ENCODE measurements at regions not wholly inside any gene's neighbourhood (a gene's known extent, or its start where the extent isn't known, plus 50 kb on each side); places are given as distances from the start of the nearest gene placed in this dataset.

GRCh38 chr18:27585602-27586173 lies 400.6 kb upstream of the CHST9 start:
- 64 to 67% (median 65%) methylated on average over 10 of the region's 10 CpGs for WGBS, 5 donors
- intact Hi-C loops (cut with DNase I; ENCODE audit: low total_unique reads), result no loop called here

GRCh38 chr18:27583466-27583865 lies 398.4 kb upstream of the CHST9 start:
- no peak overlapping the region for H3K4me3 ChIP-seq
- intact Hi-C loops (cut with DNase I; ENCODE audit: low total_unique reads), result no loop called here
- no peaks in the 10 kb centered on the region for H3K36me3 ChIP-seq
- 62 to 89% (median 84%) methylated on average over 1 of the region's 1 CpG for WGBS, 5 donors
- H3K27ac ChIP-seq, result no peak overlapping the region
- TF ChIP-seq POLR2AphosphoS5 (IDR thresholded peaks at IDR 0.05) (no peak), CTCF (IDR thresholded peaks at IDR 0.05 in 8 of 11, conservative IDR thresholded peaks at IDR 0.05 in 3 of 11) (no peak), POLR2A (IDR thresholded peaks at IDR 0.05) (no peak)
- H3K9me3 ChIP-seq, result peaks cover 4 to 24% (median 18%) of the 10 kb centered on the region in 8 donors
- H3K4me1 ChIP-seq, result no peaks in the 10 kb centered on the region
- DNase-seq, result no peak
- no peaks in the 10 kb centered on the region for H3K27me3 ChIP-seq (replicated peaks in 1 of 7)

More at GRCh38 chr18:27585602-27586173, 400.6 kb upstream of the CHST9 start:
- no peaks in the 10 kb centered on the region for H3K4me1 ChIP-seq
- H3K9me3 ChIP-seq, result peaks cover 4 to 24% (median 18%) of the 10 kb centered on the region in 8 donors
- H3K36me3 ChIP-seq, result no peaks in the 10 kb centered on the region
- H3K27me3 ChIP-seq (replicated peaks in 1 of 7), result no peaks in the 10 kb centered on the region
- TF ChIP-seq POLR2A (IDR thresholded peaks at IDR 0.05), result no peak
- TF ChIP-seq POLR2AphosphoS5 (IDR thresholded peaks at IDR 0.05), result no peak
- TF ChIP-seq CTCF (IDR thresholded peaks at IDR 0.05 in 8 of 11, conservative IDR thresholded peaks at IDR 0.05 in 3 of 11), result no peak
- no peak overlapping the region for H3K27ac ChIP-seq
- DNase-seq, result no peak
- H3K4me3 ChIP-seq, result no peak overlapping the region

- Histone ChIP-seq H3K27me3 (replicated peaks in 1 of 7) (no peaks in the 10 kb centered on the region), H3K27ac (no peak overlapping the region), H3K4me1 (no peaks in the 10 kb centered on the region), H3K36me3 (no peaks in the 10 kb centered on the region), H3K9me3 (peaks cover 4 to 24% (median 18%) of the 10 kb centered on the region in 8 donors), H3K4me3 (no peak overlapping the region)
- no peak for TF ChIP-seq POLR2AphosphoS5 (IDR thresholded peaks at IDR 0.05)
- no peak for TF ChIP-seq CTCF (IDR thresholded peaks at IDR 0.05 in 8 of 11, conservative IDR thresholded peaks at IDR 0.05 in 3 of 11)
- no peak for TF ChIP-seq POLR2A (IDR thresholded peaks at IDR 0.05)
- WGBS, 5 donors, result 41 to 91% (median 85%) methylated on average over 4 of the region's 4 CpGs
- no peak for DNase-seq
- intact Hi-C loops (cut with DNase I; ENCODE audit: low total_unique reads), result no loop called here
Observed at GRCh38 chr18:27582760-27583412, 397.8 kb upstream of the CHST9 start.

- 60 to 93% (median 83%) methylated on average over 3 of the region's 3 CpGs for WGBS, 5 donors
- no peak overlapping the region for H3K27ac ChIP-seq
- TF ChIP-seq POLR2AphosphoS5 (IDR thresholded peaks at IDR 0.05), result no peak
- TF ChIP-seq POLR2A (IDR thresholded peaks at IDR 0.05), result no peak
- no peak for TF ChIP-seq CTCF (IDR thresholded peaks at IDR 0.05 in 8 of 11, conservative IDR thresholded peaks at IDR 0.05 in 3 of 11)
- intact Hi-C loops (cut with DNase I; ENCODE audit: low total_unique reads), result no loop called here
- peaks cover 4 to 24% (median 18%) of the 10 kb centered on the region in 8 donors for H3K9me3 ChIP-seq
- no peaks in the 10 kb centered on the region for H3K27me3 ChIP-seq (replicated peaks in 1 of 7)
- H3K4me3 ChIP-seq, result no peak overlapping the region
- no peaks in the 10 kb centered on the region for H3K36me3 ChIP-seq
- H3K4me1 ChIP-seq, result no peaks in the 10 kb centered on the region
- no peak for DNase-seq
Observed at GRCh38 chr18:27581296-27581904, 396.3 kb upstream of the CHST9 start.

Measured in spleen (tissue), 11 donors.